Upper lobe of left lung (tissue), 6 donors: ENCODE measurements at regions not wholly inside any gene's neighbourhood (a gene's known extent, or its start where the extent isn't known, plus 50 kb on each side); places are given as distances from the start of the nearest gene placed in this dataset.

Source experiments
- ATAC-seq, 2 donors: fragments of 200-7000 bp; cut with Tn5 transposase; one replicate each; pipeline ENCODE4 v1.9.1; 2022; ENCODE audit warnings: mild to moderate bottlenecking in 2 of 2, moderate library complexity in 2 of 2; ENCODE audit not compliant: low FRiP score in 2 of 2
- DNase-seq, 2 donors: peaks; one replicate each; pipeline ENCODE4 v3.0.0-alpha.2; 2019 to 2020
- H3K27ac ChIP-seq, 4 donors: fragments of 200-600 bp; sonication (generic); one replicate each; pipeline ENCODE4 v1.5.1; 2016 to 2019
- H3K27me3 ChIP-seq, 4 donors: fragments of 200-600 bp; sonication (generic); one replicate each; pipeline ENCODE4 v1.5.1; 2017 to 2019
- H3K36me3 ChIP-seq, 4 donors: fragments of 200-600 bp; sonication (generic); one replicate each; pipeline ENCODE4 v1.5.1; 2016 to 2019
- H3K4me1 ChIP-seq, 4 donors: fragments of 200-600 bp; sonication (generic); one replicate each; pipeline ENCODE4 v1.5.1; 2018 to 2019
- H3K4me3 ChIP-seq, 4 donors: fragments of 200-600 bp; sonication (generic); one replicate each; pipeline ENCODE4 v1.5.1; 2017 to 2019; ENCODE audit warnings: mild to moderate bottlenecking in 2 of 4, moderate library complexity in 1 of 4
- H3K9me3 ChIP-seq, 4 donors: fragments of 200-600 bp; sonication (generic); one replicate each; pipeline ENCODE4 v1.5.1; 2018 to 2019
- CTCF ChIP-seq, 6 experiments: fragments of 450-650 bp in 4 of 6; fragments of 200-600 bp in 2 of 6; sonication (generic) in 2 of 6; IDR thresholded peaks; one replicate each; pipeline ENCODE4 v1.5.1; 2016 to 2019; ENCODE audit warnings: antibody characterized with exemption in 6 of 6
- EP300 ChIP-seq, 4 donors: sonication (generic); formaldehyde crosslinking; IDR thresholded peaks; one replicate each; pipeline ENCODE4 v1.5.1; 2017; ENCODE audit warnings: antibody characterized with exemption in 4 of 4, control low read depth in 2 of 4
- POLR2A ChIP-seq, 4 donors: fragments of 450-650 bp; IDR thresholded peaks; one replicate each; pipeline ENCODE4 v1.5.1; 2016 to 2017; ENCODE audit warnings: antibody characterized with exemption in 4 of 4, mild to moderate bottlenecking in 2 of 4
- POLR2AphosphoS5 ChIP-seq, 2 donors: sonication (generic); formaldehyde crosslinking; IDR thresholded peaks; one replicate each; pipeline ENCODE4 v1.5.1; 2017; ENCODE audit warnings: antibody characterized with exemption in 2 of 2
- WGBS, 2 donors: methylation state at CpG; one replicate each; pipeline ENCODE4 v1.1.5; 2017 to 2018; 5-methylcytosine and 5-hydroxymethylcytosine counted together
- donor health status: DM: no; HTN: no; CAD: no; lungs with moderate emphysema.
- donor health status: DM: no; HTN: yes; CAD: no; lungs with severe emphysema.

GRCh38 chr9:91158946-91159345 lies 202.8 kb downstream of the AUH start:
- peaks cover 12 to 39% (median 22%) of the 10 kb centered on the region in 4 donors for H3K4me1 ChIP-seq
- TF ChIP-seq POLR2AphosphoS5 (IDR thresholded peaks at IDR 0.05) (no peak), EP300 (IDR thresholded peaks at IDR 0.05) (no peak), POLR2A (IDR thresholded peaks at IDR 0.05) (no peak), CTCF (IDR thresholded peaks at IDR 0.05) (no peak)
- no peaks in the 10 kb centered on the region for H3K27me3 ChIP-seq
- 88 to 94% methylated on average over 3 of the region's 3 CpGs for WGBS, 2 donors
- H3K36me3 ChIP-seq = no peaks in the 10 kb centered on the region
- DNase-seq = no peak
- H3K4me3 ChIP-seq = no peak overlapping the region
- H3K9me3 ChIP-seq = no peaks in the 10 kb centered on the region
- peak overlapping the region in 1 of 4 donors; percentile 78 for H3K27ac ChIP-seq
- ATAC-seq = no peak

GRCh38 chr9:91159664-91160121 lies 202.0 kb downstream of the AUH start:
- peaks cover 12 to 46% (median 27%) of the 10 kb centered on the region in 4 donors for H3K4me1 ChIP-seq
- ATAC-seq = peak in 1 of 2 donors; percentile 39
- WGBS, 2 donors = 53 to 64% methylated on average over 19 to 27 of the region's 27 CpGs
- no peak for TF ChIP-seq CTCF (IDR thresholded peaks at IDR 0.05)
- no peak for TF ChIP-seq EP300 (IDR thresholded peaks at IDR 0.05)
- TF ChIP-seq POLR2A (IDR thresholded peaks at IDR 0.05) = peak in 1 of 4 donors; percentile 56
- peak in 1 of 2 donors; percentile 6 for TF ChIP-seq POLR2AphosphoS5 (IDR thresholded peaks at IDR 0.05)
- peak; percentile 67 to 80 for DNase-seq
- no peaks in the 10 kb centered on the region for H3K9me3 ChIP-seq
- peak overlapping the region in 1 of 4 donors; percentile 28 for H3K4me3 ChIP-seq
- no peaks in the 10 kb centered on the region for H3K27me3 ChIP-seq
- H3K27ac ChIP-seq = peak overlapping the region in 3 of 4 donors; percentile 18 to 85 (median 78)
- H3K36me3 ChIP-seq = no peaks in the 10 kb centered on the region

GRCh38 chr9:91160181-91160580 lies 201.5 kb downstream of the AUH start:
- no peaks in the 10 kb centered on the region for H3K36me3 ChIP-seq
- H3K4me1 ChIP-seq = peaks cover 12 to 51% (median 29%) of the 10 kb centered on the region in 4 donors
- H3K9me3 ChIP-seq = no peaks in the 10 kb centered on the region
- 71 to 85% methylated on average over 4 to 15 of the region's 22 CpGs for WGBS, 2 donors
- H3K4me3 ChIP-seq = peak overlapping the region in 1 of 4 donors; percentile 28
- TF ChIP-seq EP300 (IDR thresholded peaks at IDR 0.05) = no peak
- TF ChIP-seq CTCF (IDR thresholded peaks at IDR 0.05) = no peak
- TF ChIP-seq POLR2A (IDR thresholded peaks at IDR 0.05) = no peak
- no peak for TF ChIP-seq POLR2AphosphoS5 (IDR thresholded peaks at IDR 0.05)
- DNase-seq (no peak), ATAC-seq (no peak)
- H3K27me3 ChIP-seq = no peaks in the 10 kb centered on the region
- peak overlapping the region in 3 of 4 donors; percentile 18 to 85 (median 78) for H3K27ac ChIP-seq

- Histone ChIP-seq H3K27ac (peak overlapping the region in 2 of 4 donors; percentile 35 to 85), H3K9me3 (no peaks in the 10 kb centered on the region), H3K4me3 (no peak overlapping the region), H3K27me3 (no peaks in the 10 kb centered on the region), H3K36me3 (no peaks in the 10 kb centered on the region), H3K4me1 (peaks cover 12 to 52% (median 31%) of the 10 kb centered on the region in 4 donors)
- WGBS, 2 donors = 93 to 100% methylated on average over 3 to 25 of the region's 31 CpGs
- ATAC-seq (no peak), DNase-seq (peak in 1 of 2 donors; percentile 39)
- TF ChIP-seq CTCF (IDR thresholded peaks at IDR 0.05) (no peak), POLR2AphosphoS5 (IDR thresholded peaks at IDR 0.05) (no peak), EP300 (IDR thresholded peaks at IDR 0.05) (no peak), POLR2A (IDR thresholded peaks at IDR 0.05) (no peak)
Observed at GRCh38 chr9:91160599-91161464, 200.9 kb downstream of the AUH start.
